Trophoblast cell (in vitro differentiated cells and primary cell): ENCODE measurements at regions not wholly inside any gene's neighbourhood (a gene's known extent, or its start where the extent isn't known, plus 50 kb on each side); places are given as distances from the start of the nearest gene placed in this dataset.

Source experiments
- DNase-seq, 2 donors: peaks; one replicate each; pipeline ENCODE4 v3.0.0-alpha.2; 2016
- H2AFZ ChIP-seq: 2 replicates; pipeline ENCODE4 v1.6.1; 2013; ENCODE audit warnings: low read length, moderate library complexity, mild to moderate bottlenecking; ENCODE audit not compliant: insufficient read depth, poor library complexity
- H2AK5ac ChIP-seq: 2 replicates; pipeline ENCODE4 v1.6.1; 2013; ENCODE audit warnings: mild to moderate bottlenecking, low read length
- H2BK120ac ChIP-seq: 2 replicates; pipeline ENCODE4 v1.6.1; 2013; ENCODE audit warnings: low read length, mild to moderate bottlenecking, moderate library complexity; ENCODE audit not compliant: insufficient read depth, poor library complexity
- H2BK12ac ChIP-seq: 2 replicates; pipeline ENCODE4 v1.6.1; 2013; ENCODE audit warnings: mild to moderate bottlenecking, low read length, moderate library complexity
- H2BK5ac ChIP-seq: 2 replicates; pipeline ENCODE4 v1.6.1; 2013; ENCODE audit warnings: low read length, low read depth, moderate library complexity, mild to moderate bottlenecking; ENCODE audit not compliant: poor library complexity
- H3K14ac ChIP-seq: 2 replicates; pipeline ENCODE4 v1.6.1; 2013; ENCODE audit warnings: mild to moderate bottlenecking, low read length
- H3K18ac ChIP-seq: 2 replicates; pipeline ENCODE4 v1.6.1; 2013; ENCODE audit warnings: mild to moderate bottlenecking, low read length
- H3K23ac ChIP-seq: 2 replicates; pipeline ENCODE4 v1.6.1; 2013; ENCODE audit warnings: low read length
- H3K27ac ChIP-seq: 2 replicates; pipeline ENCODE4 v1.5.1; 2013; ENCODE audit warnings: low read depth, mild to moderate bottlenecking, inconsistent platforms, low read length, moderate library complexity
- H3K27me3 ChIP-seq: 2 replicates; pipeline ENCODE4 v1.6.1; 2013; ENCODE audit warnings: inconsistent platforms, mild to moderate bottlenecking, low read length, moderate library complexity; ENCODE audit not compliant: insufficient read depth
- H3K36me3 ChIP-seq, 2 experiments: 1 replicate in 1 of 2; 2 replicates in 1 of 2; pipeline ENCODE4 v1.6.1; 2013; ENCODE audit warnings: low read length in 2 of 2, mild to moderate bottlenecking in 2 of 2, moderate library complexity in 1 of 2; ENCODE audit not compliant: insufficient read depth in 2 of 2, control insufficient read depth in 1 of 2
- H3K4ac ChIP-seq: 2 replicates; pipeline ENCODE4 v1.6.1; 2013; ENCODE audit warnings: low read depth, mild to moderate bottlenecking, low read length, moderate library complexity
- H3K4me1 ChIP-seq, 2 experiments: 1 replicate in 1 of 2; 2 replicates in 1 of 2; pipeline ENCODE4 v1.6.1; 2013; ENCODE audit warnings: low read length in 2 of 2, mild to moderate bottlenecking in 2 of 2, moderate library complexity in 1 of 2; ENCODE audit not compliant: insufficient read depth in 2 of 2, control insufficient read depth in 1 of 2
- H3K4me2 ChIP-seq: 2 replicates; pipeline ENCODE4 v1.6.1; 2013; ENCODE audit warnings: inconsistent platforms, mild to moderate bottlenecking, low read length, moderate library complexity
- H3K4me3 ChIP-seq: 2 replicates; pipeline ENCODE4 v1.5.1; 2013; ENCODE audit warnings: mild to moderate bottlenecking, low read depth, low read length, inconsistent platforms
- H3K79me1 ChIP-seq: one replicate; pipeline ENCODE4 v1.6.1; 2013; ENCODE audit warnings: low read length
- H3K79me2 ChIP-seq: 2 replicates; pipeline ENCODE4 v1.6.1; 2013; ENCODE audit warnings: low read length, mild to moderate bottlenecking; ENCODE audit not compliant: control insufficient read depth, insufficient read depth, poor library complexity
- H3K9ac ChIP-seq: 2 replicates; pipeline ENCODE4 v1.6.1; 2013; ENCODE audit warnings: mild to moderate bottlenecking, low read length
- H3K9me3 ChIP-seq: 2 replicates; pipeline ENCODE4 v1.6.1; 2013; ENCODE audit warnings: low read depth, mild to moderate bottlenecking, control low read depth, inconsistent platforms, low read length; ENCODE audit not compliant: insufficient read depth
- H4K12ac ChIP-seq: 2 replicates; pipeline ENCODE4 v1.6.1; 2013; ENCODE audit warnings: low read depth, mild to moderate bottlenecking, low read length, moderate library complexity
- H4K8ac ChIP-seq: 2 replicates; pipeline ENCODE4 v1.6.1; 2013; ENCODE audit warnings: low read depth, mild to moderate bottlenecking, low read length, moderate library complexity
- H4K91ac ChIP-seq: one replicate; pipeline ENCODE4 v1.6.1; 2013; ENCODE audit warnings: low read depth, mild to moderate bottlenecking, low read length, moderate library complexity
- WGBS: extraction: QIAGEN DNeasy Blood & Tissue Kit; methylation state at CpG from one replicate; pipeline ENCODE4 v1.1.7; 2013; ENCODE audit warnings: missing lambda C conversion rate; ENCODE audit not compliant: insufficient read length, insufficient coverage; ENCODE audit errors: extremely low coverage; 5-methylcytosine and 5-hydroxymethylcytosine counted together

DNA sequence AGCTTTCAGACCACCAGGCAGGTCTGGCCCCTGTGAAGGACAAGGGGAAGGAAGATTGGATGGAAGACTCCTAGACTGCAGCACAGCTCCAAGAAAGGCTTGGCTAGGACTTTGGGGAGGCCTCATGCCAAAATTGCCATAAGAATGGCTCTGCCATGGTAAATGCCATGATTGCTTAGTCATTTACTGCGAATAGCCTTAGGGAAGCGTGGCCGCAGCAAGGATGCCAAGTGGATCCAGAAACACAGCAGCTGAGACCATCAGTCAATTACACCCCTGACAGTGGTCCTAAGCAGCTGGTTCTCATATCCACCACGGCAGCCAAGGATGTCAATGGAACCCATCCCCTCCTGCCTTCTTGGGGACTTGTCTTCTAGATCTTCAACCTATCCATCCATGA lies 88.2 kb upstream of the AUTS2 start:
- Histone ChIP-seq H3K36me3 (no peaks in the 10 kb centered on the region), H3K27me3 (no peaks in the 10 kb centered on the region), H3K23ac (no peak overlapping the region), H4K12ac (no peak overlapping the region), H3K79me2 (no peaks in the 10 kb centered on the region), H3K4me2 (no peak overlapping the region), H2AFZ (no peak overlapping the region), H2BK12ac (no peak overlapping the region), H3K4me3 (no peak overlapping the region), H3K9ac (no peak overlapping the region), H2BK120ac (no peak overlapping the region), H4K8ac (no peak overlapping the region), H4K91ac (no peak overlapping the region), H3K79me1 (no peaks in the 10 kb centered on the region), H3K27ac (no peak overlapping the region), H2BK5ac (no peak overlapping the region), H2AK5ac (no peak overlapping the region), H3K18ac (no peak overlapping the region), H3K9me3 (no peaks in the 10 kb centered on the region), H3K4ac (no peak overlapping the region), H3K4me1 (no peaks in the 10 kb centered on the region), H3K14ac (no peak overlapping the region)
- DNase-seq: peak in 1 of 2 donors; percentile 24
- no CpG with 5 or more reads among the region's 4 CpGs for WGBS

DNA sequence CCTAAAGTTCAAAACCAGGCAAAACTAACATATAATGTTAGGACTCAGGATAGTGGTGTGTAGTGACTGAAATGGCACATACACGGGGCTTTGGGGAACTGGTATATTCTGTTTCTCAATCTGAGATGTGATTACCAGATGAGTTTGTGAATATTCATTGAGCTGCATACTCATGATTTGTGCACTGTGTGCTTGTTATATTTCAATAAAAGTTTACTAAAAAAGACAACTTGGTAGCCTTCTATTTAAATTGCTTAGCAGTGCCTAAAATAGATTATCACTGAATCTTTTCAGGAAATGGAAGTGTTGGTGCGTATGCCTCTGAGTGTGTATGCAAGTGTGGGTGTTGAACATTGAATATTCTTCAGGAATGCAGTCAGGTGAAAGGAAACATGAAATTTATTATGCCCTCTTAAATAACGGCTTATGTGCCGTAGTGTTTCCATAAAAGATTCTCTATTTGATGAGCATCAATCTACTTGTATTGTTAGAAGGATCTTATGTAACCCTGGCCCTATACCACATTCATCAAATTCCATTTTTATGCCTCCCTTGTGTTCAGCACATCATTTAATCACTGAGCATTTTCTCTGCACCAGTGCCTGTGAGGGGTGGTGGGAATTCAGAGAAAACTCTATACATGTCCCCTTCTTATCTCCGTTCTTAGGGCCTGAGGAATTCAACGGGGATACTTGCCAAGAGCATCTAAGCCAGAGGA lies 82.6 kb upstream of the AUTS2 start:
- H4K12ac ChIP-seq: no peak overlapping the region
- WGBS: no CpG with 5 or more reads among the region's 6 CpGs

DNA sequence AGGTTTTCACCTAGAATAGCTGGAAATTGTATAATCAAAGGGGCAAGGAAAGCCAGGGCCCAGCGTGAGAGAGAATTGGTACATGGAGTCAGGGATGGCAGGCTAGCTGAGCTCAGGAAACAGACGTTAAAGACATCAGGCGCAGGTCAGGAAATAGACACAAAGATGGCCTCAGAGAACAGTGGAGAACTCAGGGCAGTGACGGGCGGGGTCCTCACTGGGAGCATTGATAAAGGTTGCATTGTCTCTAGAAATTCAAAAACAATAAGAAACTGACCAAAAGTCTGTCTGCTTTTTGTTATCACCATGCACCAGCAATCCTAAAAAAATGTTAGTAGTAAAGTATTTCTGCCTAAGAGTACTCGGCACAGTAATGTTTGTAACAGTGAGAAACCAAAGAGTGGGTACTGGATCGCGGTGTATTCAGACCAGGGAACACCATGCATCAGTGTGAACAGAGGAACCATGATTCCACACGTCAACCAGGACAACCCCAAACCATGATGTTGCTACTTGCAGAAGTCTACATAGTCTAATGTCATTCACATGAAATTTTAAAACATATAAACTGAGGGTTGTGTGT lies 81.9 kb upstream of the AUTS2 start:
- no peak overlapping the region for H4K12ac ChIP-seq
- H3K23ac ChIP-seq: no peak overlapping the region
- no peaks in the 10 kb centered on the region for H3K27me3 ChIP-seq
- no peak overlapping the region for H3K4me3 ChIP-seq
- WGBS: no CpG with 5 or more reads among the region's 9 CpGs
- H2BK120ac ChIP-seq: no peak overlapping the region
- no peak overlapping the region for H2BK12ac ChIP-seq
- no peak for DNase-seq
- no peak overlapping the region for H3K27ac ChIP-seq
- H3K9me3 ChIP-seq: no peaks in the 10 kb centered on the region
- no peak overlapping the region for H3K4me2 ChIP-seq
- no peaks in the 10 kb centered on the region for H3K36me3 ChIP-seq
- no peak overlapping the region for H4K8ac ChIP-seq
- H3K79me2 ChIP-seq: no peaks in the 10 kb centered on the region
- H3K79me1 ChIP-seq: no peaks in the 10 kb centered on the region
- no peak overlapping the region for H3K18ac ChIP-seq
- no peak overlapping the region for H4K91ac ChIP-seq
- H2AK5ac ChIP-seq: no peak overlapping the region
- H3K4me1 ChIP-seq: peaks cover 0 to 3% of the 10 kb centered on the region in 2 experiments
- no peak overlapping the region for H3K14ac ChIP-seq
- H2BK5ac ChIP-seq: no peak overlapping the region
- no peak overlapping the region for H3K9ac ChIP-seq
- no peak overlapping the region for H3K4ac ChIP-seq
- no peak overlapping the region for H2AFZ ChIP-seq

More for the DNA sequence above, 82.6 kb upstream of the AUTS2 start:
- DNase-seq: no peak
- no peak overlapping the region for H3K18ac ChIP-seq
- H3K4me1 ChIP-seq: peaks cover 0 to 3% of the 10 kb centered on the region in 2 experiments
- H2BK5ac ChIP-seq: no peak overlapping the region
- no peak overlapping the region for H3K27ac ChIP-seq
- H3K79me2 ChIP-seq: no peaks in the 10 kb centered on the region
- H3K4ac ChIP-seq: no peak overlapping the region
- H2BK12ac ChIP-seq: no peak overlapping the region
- no peaks in the 10 kb centered on the region for H3K27me3 ChIP-seq
- H3K23ac ChIP-seq: no peak overlapping the region
- H3K4me3 ChIP-seq: no peak overlapping the region
- H3K9ac ChIP-seq: no peak overlapping the region
- H4K91ac ChIP-seq: no peak overlapping the region
- no peaks in the 10 kb centered on the region for H3K79me1 ChIP-seq
- H2BK120ac ChIP-seq: no peak overlapping the region
- no peak overlapping the region for H2AFZ ChIP-seq
- no peaks in the 10 kb centered on the region for H3K9me3 ChIP-seq
- no peak overlapping the region for H2AK5ac ChIP-seq
- no peak overlapping the region for H3K14ac ChIP-seq
- no peaks in the 10 kb centered on the region for H3K36me3 ChIP-seq
- no peak overlapping the region for H4K8ac ChIP-seq
- no peak overlapping the region for H3K4me2 ChIP-seq

- no peaks in the 10 kb centered on the region for H3K36me3 ChIP-seq
- no peak overlapping the region for H2AFZ ChIP-seq
- no peak overlapping the region for H2BK120ac ChIP-seq
- H4K8ac ChIP-seq: no peak overlapping the region
- no peak for DNase-seq
- no peaks in the 10 kb centered on the region for H3K27me3 ChIP-seq
- no peak overlapping the region for H3K18ac ChIP-seq
- H3K14ac ChIP-seq: no peak overlapping the region
- no CpG with 5 or more reads among the region's 14 CpGs for WGBS
- H3K79me2 ChIP-seq: no peaks in the 10 kb centered on the region
- H3K79me1 ChIP-seq: no peaks in the 10 kb centered on the region
- H2BK5ac ChIP-seq: no peak overlapping the region
- H3K4ac ChIP-seq: no peak overlapping the region
- H3K4me2 ChIP-seq: no peak overlapping the region
- no peak overlapping the region for H3K23ac ChIP-seq
- no peak overlapping the region for H3K9ac ChIP-seq
- no peaks in the 10 kb centered on the region for H3K9me3 ChIP-seq
- H3K4me3 ChIP-seq: no peak overlapping the region
- no peak overlapping the region for H2AK5ac ChIP-seq
- H4K12ac ChIP-seq: no peak overlapping the region
- no peak overlapping the region for H4K91ac ChIP-seq
- H2BK12ac ChIP-seq: no peak overlapping the region
- no peak overlapping the region for H3K27ac ChIP-seq
- peaks cover 0 to 3% of the 10 kb centered on the region in 2 experiments for H3K4me1 ChIP-seq
These were observed 80.1 kb upstream of the AUTS2 start for GRCh38 chr7:69517985-69518704.
